Amygdala (tissue), 56 donors: ENCODE measurements at regions not wholly inside any gene's neighbourhood (a gene's known extent, or its start where the extent isn't known, plus 50 kb on each side); places are given as distances from the start of the nearest gene placed in this dataset.

ENCODE experiments used
- DNase-seq, 56 donors: peaks; one replicate each; lab custom pipeline; 2025; lab: John Stamatoyannopoulos, UW

- DNase-seq = no peak
Observed at GRCh38 chr4:108529984-108530905, 90.1 kb upstream of the RPL34 start.

GRCh38 chr4:108529102-108529501 is 91.3 kb upstream of the RPL34 start:
- no peak for DNase-seq

DNA sequence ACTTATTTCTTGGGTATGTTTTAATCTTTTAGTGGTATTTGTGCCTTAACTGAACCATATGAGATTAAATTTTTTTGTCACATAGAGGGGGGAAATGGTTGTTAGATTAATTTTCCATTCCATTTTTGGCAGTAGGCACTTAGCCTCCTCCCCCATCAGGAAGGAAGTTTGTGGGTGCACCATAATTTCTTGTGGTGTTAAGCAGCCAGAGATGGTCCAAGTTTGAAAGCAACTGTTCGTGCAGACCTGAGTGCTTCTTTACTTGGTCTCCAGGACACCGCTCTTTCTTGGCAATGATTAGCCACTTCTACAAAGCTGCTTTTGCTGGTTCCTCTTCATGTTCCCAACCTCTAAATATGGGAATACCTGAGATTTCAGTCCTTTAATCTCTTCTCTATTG is 92.7 kb upstream of the RPL34 start:
- DNase-seq = no peak

DNA sequence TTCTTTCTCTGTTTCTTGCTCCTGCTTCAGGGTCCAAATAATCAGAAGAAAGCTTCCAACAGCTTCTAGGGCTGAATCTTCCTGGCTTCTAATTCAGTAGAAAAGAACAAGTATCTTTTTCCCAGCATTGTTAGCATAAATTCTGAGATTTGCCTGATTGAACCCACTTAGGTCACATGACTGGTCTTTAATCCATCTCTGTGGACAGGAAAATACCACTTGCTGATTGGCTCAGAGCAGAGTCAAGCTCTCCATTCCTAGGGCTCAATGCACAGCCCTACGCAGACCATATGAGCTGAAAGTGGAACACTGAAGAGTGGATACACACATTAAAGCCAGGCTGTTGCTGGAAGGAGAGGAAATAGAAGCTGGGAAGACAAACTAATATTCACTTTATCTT is 99.6 kb upstream of the RPL34 start:
- no peak for DNase-seq

DNA sequence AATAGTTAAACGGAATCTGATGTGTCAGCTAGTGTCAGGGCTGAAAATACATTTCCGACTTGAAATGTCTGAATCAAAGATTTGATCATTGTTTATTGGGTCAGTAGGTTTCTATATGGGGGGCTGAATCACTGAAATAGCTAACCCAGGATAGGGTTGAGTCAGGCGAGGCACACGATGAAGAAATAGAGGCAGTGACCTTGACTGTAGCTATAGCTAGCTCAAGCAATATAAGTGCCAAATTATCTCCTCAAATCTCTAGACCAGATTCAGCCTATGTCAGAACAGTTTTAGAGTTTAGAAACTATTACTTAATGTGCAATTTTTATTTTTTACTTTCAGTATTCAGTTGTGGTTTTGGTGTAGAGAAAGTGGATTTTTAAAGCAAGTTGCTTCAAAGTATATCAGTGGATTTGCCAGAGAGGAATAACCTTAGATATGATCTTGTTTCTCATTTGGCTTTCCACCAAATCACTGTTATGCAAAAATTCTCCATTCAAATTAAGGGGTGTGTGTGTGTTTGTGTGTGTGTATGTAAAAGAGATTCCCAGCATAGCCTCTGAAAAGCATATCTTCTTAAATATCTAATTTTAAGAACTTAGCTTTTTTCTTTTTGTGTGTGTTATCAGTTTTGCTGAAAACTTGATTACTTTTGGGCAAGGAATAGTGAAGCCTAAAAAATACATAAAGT is 100.3 kb upstream of the RPL34 start:
- no peak for DNase-seq

DNA sequence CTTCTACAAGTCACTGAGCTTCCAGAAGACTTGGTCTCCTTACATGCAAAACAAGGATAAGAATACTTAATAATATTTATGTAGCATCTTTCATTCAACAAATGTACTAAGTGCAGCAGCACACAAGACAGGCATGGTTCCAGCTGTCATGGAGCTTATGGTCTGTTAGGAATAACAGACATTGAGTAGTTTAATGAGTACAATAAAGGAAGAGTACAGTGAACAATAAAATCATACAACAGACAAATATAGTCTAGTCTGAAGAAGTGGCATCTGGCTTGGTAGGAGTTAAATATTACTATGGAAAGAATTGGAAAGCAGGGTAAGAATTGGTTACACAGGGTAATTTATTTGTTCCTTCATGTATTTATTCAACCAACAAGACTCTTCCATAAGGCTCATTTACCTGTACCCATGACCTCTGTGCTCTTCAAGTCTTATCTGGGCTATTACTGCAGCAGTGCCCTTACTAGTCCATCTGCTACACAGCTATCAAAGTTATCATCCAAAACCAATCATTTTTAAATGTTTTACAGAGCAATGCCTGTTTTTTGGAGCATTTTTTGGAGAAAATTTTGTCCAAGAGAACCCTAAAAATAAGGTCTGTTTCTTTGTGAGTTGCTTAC is 101.1 kb upstream of the RPL34 start:
- DNase-seq = no peak

DNA sequence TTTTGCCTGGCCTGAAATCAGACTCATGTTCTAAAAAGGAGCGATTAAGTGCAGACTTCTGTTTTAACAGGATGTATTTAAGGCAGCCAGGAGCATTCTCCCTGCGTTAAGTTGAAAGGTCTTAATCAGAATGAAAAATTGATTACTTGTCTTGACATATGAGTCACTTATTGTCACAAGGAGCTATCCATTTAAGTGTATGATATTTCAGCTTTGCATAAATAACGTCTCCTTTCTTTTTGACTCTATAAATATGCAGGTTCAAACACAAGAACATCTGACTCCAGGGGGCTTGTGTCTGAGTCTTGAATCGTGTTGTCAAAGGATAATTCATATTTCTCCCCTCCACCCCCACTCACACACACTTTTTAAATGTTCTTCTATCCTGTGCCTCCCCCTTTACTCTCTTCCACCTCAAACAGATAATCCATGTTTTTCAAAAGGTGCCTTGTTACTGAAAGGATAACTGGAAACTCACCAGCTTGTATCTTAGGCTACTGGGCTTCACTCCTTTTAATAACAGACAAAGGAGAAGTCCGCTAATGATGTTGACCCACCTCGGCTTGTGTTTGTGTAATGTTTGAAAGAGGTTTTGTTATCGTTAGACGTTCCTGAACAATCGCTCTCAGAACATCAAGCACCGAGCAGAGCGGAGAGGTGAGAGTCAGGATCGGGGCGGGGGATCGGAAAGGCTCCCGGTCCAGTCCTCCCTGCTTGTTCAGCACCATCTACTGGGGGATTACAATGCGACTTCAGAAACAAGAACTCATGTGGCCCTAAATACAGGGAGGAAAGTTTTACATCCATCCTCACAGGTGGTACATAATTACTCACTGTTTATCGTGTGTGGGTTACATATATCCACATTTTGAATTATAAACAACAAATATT is 107.5 kb upstream of the RPL34 start:
- DNase-seq = peak in 17 of 56 donors; percentile 0 to 10 (median 4)

GRCh38 chr4:108511618-108512017 is 108.8 kb upstream of the RPL34 start:
- peak in 1 of 56 donors; percentile 0 for DNase-seq

GRCh38 chr4:108502356-108502755 is 118.0 kb upstream of the RPL34 start:
- no peak for DNase-seq

GRCh38 chr4:108498925-108499324 is 121.5 kb upstream of the RPL34 start:
- no peak for DNase-seq

- DNase-seq = no peak
Observed at GRCh38 chr4:108493596-108493931, 126.8 kb upstream of the RPL34 start.

GRCh38 chr4:108492816-108493595 is 127.4 kb upstream of the RPL34 start:
- no peak for DNase-seq

- DNase-seq = no peak
Observed at GRCh38 chr4:108488865-108489264, 131.5 kb upstream of the RPL34 start.

GRCh38 chr4:108486046-108486445 is 134.3 kb upstream of the RPL34 start:
- DNase-seq = no peak

DNA sequence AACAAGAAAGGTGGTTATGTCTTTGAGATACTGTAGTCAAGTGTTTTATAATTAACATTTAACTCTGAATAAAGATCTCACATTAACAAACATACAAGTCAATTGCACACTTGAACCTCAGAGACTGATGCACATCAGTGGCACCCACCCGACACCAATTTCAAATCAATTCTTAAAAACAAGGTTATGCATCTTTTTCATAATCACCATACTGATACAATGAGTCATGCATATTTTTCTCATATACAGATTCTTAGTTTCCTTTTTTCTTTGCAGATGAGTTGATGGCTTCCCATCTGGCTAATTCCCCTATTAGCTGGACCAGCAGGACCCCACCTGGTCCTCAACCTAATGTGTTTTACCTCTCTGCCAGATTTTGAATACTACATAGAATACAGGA is 136.2 kb upstream of the RPL34 start:
- DNase-seq = no peak

- DNase-seq = no peak
Observed at GRCh38 chr4:108483650-108484049, 136.7 kb upstream of the RPL34 start.

DNA sequence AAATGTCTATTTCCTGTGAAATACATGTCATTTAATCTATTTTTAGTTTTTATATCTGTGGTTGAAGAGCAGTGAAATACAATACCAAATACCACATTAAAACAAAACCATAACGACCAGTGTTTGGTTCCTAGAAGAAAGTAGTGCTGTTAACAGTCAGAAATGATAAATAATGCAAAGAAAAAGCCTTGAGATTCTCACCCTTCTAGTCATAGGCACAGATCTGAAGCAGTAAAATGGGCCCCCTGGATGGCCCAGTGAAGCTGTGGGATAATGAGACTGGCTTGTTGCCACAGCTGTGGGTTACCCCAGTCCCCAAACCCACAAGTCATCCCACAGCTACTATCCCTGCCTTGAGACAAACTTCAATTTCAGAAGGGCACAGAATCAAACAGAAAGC is 137.3 kb upstream of the RPL34 start:
- no peak for DNase-seq

- DNase-seq = no peak
Observed at GRCh38 chr4:108480881-108481280, 139.5 kb upstream of the RPL34 start.

- no peak for DNase-seq
Observed at GRCh38 chr4:108477527-108478108, 142.8 kb upstream of the RPL34 start.
